Globus pallidus (tissue), 1 donor: ENCODE measurements at regions not wholly inside any gene's neighbourhood (a gene's known extent, or its start where the extent isn't known, plus 50 kb on each side); places are given as distances from the start of the nearest gene placed in this dataset.

Source experiments
- DNase-seq: peaks from one replicate; pipeline ENCODE4 v3.0.0-alpha.2; 2015; ENCODE audit warnings: low spot score

GRCh38 chr15:70200511-70201424 lies 103.1 kb upstream of the TLE3 start:
- no peak for DNase-seq

DNA sequence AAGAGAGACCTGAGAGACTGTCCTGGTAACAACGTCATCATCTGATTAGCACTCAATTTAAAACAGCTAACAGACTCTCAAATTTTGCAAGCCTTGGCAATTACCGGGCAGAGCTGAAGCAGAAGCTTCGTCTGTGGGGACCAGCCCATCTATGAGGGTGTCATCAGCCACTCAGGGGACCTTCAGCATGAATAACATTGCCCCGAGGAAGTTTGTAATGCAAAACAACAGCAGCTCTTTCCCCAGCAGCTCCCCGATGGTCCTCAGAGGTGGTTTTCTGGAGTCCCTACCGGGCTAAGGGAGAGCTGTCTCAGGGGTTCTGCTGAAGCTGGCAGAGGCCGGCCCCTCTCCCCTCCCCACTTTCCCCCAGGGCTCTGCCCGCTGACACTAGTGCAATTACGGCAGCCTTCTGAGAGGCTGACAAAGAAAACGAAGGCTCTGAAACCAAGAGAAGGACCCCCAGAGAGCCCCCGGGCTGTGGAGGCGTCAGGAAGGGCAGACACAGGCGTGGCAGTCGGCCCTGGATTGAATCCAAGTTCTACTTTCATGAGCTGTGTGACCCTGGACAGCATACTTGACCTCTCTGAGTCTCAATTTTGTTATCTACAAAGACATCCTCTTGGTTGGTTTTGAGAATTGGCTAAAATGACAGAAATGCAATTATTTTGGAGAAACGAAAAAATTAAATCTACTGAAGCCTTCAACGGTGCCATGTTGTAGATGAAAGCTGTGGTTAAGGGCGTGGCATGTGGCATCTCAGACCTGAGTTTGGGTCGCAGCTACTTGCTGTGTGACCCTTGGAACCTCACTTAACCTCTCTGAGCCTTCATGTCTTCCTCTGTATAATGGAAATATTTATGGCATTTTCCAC lies 102.1 kb upstream of the TLE3 start:
- DNase-seq = no peak

GRCh38 chr15:70199124-70199482 lies 101.4 kb upstream of the TLE3 start:
- DNase-seq = no peak

GRCh38 chr15:70198441-70199123 lies 100.9 kb upstream of the TLE3 start:
- no peak for DNase-seq

GRCh38 chr15:70197945-70198361 lies 100.2 kb upstream of the TLE3 start:
- no peak for DNase-seq

- DNase-seq = no peak
Measured at GRCh38 chr15:70197318-70197944, 99.7 kb upstream of the TLE3 start.

GRCh38 chr15:70196372-70197316 lies 98.9 kb upstream of the TLE3 start:
- DNase-seq = no peak

GRCh38 chr15:70195587-70196305 lies 98.0 kb upstream of the TLE3 start:
- DNase-seq = peak; percentile 76

DNA sequence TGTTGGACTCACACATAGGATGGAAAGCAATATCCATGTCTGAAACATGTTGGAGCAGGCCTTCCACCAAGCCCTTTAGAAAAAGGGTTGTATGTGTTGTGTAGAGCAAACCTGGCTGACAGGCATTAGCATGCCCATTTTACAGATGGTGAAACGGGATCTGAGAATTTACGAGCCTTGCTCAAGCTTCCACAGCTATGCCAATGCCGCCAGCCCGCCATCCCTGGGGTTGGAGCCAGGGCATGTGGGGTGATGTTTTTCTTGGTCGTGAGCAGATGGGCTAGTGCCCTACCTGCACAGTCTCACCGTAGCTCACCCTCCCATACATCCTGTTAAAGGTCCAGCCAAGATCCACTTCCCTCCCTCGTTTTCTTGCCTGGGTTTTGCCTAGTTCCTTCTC lies 97.5 kb upstream of the TLE3 start:
- DNase-seq = no peak

DNA sequence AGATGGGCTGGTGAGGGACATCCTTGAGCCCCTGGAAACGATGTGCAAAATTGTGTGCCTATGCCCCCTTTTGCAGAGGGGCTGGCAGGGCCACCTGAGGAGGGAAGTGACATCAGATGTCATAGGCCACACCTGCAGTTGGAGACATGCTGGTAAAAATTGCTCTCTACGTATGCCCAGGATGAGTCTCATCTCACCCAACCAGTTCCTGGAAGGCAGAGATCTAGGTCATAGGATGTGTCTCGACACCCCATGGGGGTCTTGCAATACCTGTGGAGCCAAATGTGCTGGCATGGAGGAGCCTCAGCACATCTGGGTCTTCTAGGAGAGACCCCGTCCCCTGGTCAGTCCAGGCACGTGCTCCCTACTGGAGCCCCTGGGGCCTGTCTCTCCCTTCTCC lies 96.5 kb upstream of the TLE3 start:
- DNase-seq = no peak

DNA sequence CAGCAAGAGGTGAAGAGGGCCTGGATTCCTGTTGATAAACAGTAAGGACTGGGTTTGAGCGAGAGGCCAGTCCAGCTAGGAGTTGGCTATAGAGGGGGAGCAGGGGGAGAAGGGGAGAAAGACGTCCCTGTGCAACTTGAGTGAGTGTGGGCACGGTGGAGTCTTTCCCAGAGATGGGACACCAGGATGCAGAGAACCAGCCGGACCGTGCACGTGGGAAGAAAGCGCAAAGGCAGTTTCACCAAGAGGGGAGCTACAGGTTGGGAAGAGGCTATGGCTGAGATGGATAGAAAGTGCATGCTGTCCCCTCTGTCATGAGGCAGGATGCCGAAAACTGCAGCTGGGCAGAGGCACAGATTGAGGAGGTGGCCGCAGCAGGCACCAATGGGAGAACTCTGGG lies 96.0 kb upstream of the TLE3 start:
- DNase-seq = no peak

- no peak for DNase-seq
Measured at GRCh38 chr15:70192490-70192889, 94.8 kb upstream of the TLE3 start.

- no peak for DNase-seq
Measured at GRCh38 chr15:70192041-70192440, 94.3 kb upstream of the TLE3 start.

GRCh38 chr15:70190965-70191364 lies 93.2 kb upstream of the TLE3 start:
- DNase-seq = no peak

GRCh38 chr15:70189826-70190695 lies 92.3 kb upstream of the TLE3 start:
- no peak for DNase-seq

GRCh38 chr15:70188286-70188685 lies 90.6 kb upstream of the TLE3 start:
- no peak for DNase-seq

GRCh38 chr15:70187331-70187730 lies 89.6 kb upstream of the TLE3 start:
- no peak for DNase-seq

- no peak for DNase-seq
Measured at GRCh38 chr15:70186152-70186551, 88.4 kb upstream of the TLE3 start.

- DNase-seq = no peak
Measured at GRCh38 chr15:70185251-70185711, 87.6 kb upstream of the TLE3 start.
